Testis (tissue), 2 donors: ENCODE measurements at regions not wholly inside any gene's neighbourhood (a gene's known extent, or its start where the extent isn't known, plus 50 kb on each side); places are given as distances from the start of the nearest gene placed in this dataset.
"Not testable (repeated sequence)": the region's sequence is repeated elsewhere in the genome, so short reads cannot be mapped to it uniquely, and the experiment has no call there.

Experiments
- POLR2A ChIP-seq: fragments of 450-650 bp; IDR thresholded peaks from one replicate; pipeline ENCODE4 v1.6.1; 2017; ENCODE audit warnings: antibody characterized with exemption, mild to moderate bottlenecking, moderate library complexity
- TF ChIP-seq, protein P1 (sequence below), 3 experiments: fragments of 450-650 bp in 2 of 3; fragments of 200-600 bp in 1 of 3; sonication (generic) in 1 of 3; IDR thresholded peaks; one replicate each; pipeline ENCODE4 v1.5.1; 2016 to 2019; ENCODE audit warnings: antibody characterized with exemption in 3 of 3, mild to moderate bottlenecking in 2 of 3, moderate library complexity in 1 of 3

- not testable (repeated sequence) for TF ChIP-seq POLR2A
- TF ChIP-seq, protein P1, sequence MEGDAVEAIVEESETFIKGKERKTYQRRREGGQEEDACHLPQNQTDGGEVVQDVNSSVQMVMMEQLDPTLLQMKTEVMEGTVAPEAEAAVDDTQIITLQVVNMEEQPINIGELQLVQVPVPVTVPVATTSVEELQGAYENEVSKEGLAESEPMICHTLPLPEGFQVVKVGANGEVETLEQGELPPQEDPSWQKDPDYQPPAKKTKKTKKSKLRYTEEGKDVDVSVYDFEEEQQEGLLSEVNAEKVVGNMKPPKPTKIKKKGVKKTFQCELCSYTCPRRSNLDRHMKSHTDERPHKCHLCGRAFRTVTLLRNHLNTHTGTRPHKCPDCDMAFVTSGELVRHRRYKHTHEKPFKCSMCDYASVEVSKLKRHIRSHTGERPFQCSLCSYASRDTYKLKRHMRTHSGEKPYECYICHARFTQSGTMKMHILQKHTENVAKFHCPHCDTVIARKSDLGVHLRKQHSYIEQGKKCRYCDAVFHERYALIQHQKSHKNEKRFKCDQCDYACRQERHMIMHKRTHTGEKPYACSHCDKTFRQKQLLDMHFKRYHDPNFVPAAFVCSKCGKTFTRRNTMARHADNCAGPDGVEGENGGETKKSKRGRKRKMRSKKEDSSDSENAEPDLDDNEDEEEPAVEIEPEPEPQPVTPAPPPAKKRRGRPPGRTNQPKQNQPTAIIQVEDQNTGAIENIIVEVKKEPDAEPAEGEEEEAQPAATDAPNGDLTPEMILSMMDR (IDR thresholded peaks at IDR 0.05) = not testable (repeated sequence)
Measured at GRCh38 chr7:32816409-32816948, 75.1 kb downstream of the KBTBD2 start.
